ENCODE measurements at regions not wholly inside any gene's neighbourhood (a gene's known extent, or its start where the extent isn't known, plus 50 kb on each side); places are given as distances from the start of the nearest gene placed in this dataset.

DNA sequence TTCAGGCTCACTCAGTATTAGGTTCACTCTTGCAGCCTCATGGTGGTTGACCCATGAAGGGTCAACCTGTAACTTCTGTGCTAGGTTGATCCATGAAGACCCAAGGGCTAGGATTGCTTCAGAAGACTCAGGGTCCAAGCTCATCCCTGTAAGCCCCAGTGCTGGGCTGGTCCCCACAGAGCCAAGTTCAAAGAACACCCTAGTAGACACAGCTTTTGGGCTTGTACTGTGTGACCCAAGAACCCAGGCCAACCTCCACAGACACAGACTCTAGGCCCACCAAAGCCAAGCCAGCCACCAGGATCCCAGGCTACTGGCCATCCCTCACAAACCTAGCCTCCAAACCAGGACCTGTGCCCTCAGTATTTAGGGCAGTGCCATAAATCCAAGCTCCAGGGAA, 1020.6 kb downstream of the SLC16A7 start:
- intact Hi-C loops (cut with micrococcal nuclease), result no loop called here
- no peak overlapping the region for H3K4me3 Mint-ChIP-seq
- H3K4me1 Mint-ChIP-seq, result no peaks in the 10 kb centered on the region
- Histone ChIP-seq H3K79me2 (ENCODE audit: insufficient read depth, low read length) (no peaks in the 10 kb centered on the region), H3K9ac (ENCODE audit: insufficient read depth, low read length, poor library complexity, severe bottlenecking) (no peak overlapping the region), H2AFZ (ENCODE audit: insufficient read depth, low read depth, low read length, poor library complexity, severe bottlenecking) (no peak overlapping the region), H3K9me3 (replicated peaks in 1 of 2; ENCODE audit: control insufficient read depth in 1 of 2, insufficient read depth in 1 of 2, low read length in 2 of 2) (peaks cover 39 to 40% of the 10 kb centered on the region in 2 donors), H3K36me3 (replicated peaks in 1 of 2; ENCODE audit: control insufficient read depth in 1 of 2, insufficient read depth in 2 of 2, low read length in 2 of 2) (no peaks in the 10 kb centered on the region), H3K27ac (ENCODE audit: low read depth in 1 of 2, low read length in 2 of 2) (no peak overlapping the region), H3K4me2 (replicated peaks; ENCODE audit: extremely low read depth, low read length, poor library complexity, severe bottlenecking) (no peak overlapping the region), H3K4me1 (ENCODE audit: control insufficient read depth in 1 of 2, insufficient read depth in 2 of 2, low read length in 2 of 2) (no peaks in the 10 kb centered on the region), H4K20me1 (ENCODE audit: insufficient read depth, low read length) (no peaks in the 10 kb centered on the region), H3K27me3 (ENCODE audit: control insufficient read depth in 2 of 2, insufficient read depth in 2 of 2, low read length in 2 of 2) (no peaks in the 10 kb centered on the region), H3K4me3 (replicated peaks in 1 of 3; ENCODE audit: low read depth in 2 of 3, low read length in 3 of 3) (no peak overlapping the region)
- H3K27ac Mint-ChIP-seq, result no peak overlapping the region
- no peaks in the 10 kb centered on the region for H3K27me3 Mint-ChIP-seq (ENCODE audit: low read depth in 3 of 3)
- DNase-seq, result no peak
- TF ChIP-seq, protein P1, sequence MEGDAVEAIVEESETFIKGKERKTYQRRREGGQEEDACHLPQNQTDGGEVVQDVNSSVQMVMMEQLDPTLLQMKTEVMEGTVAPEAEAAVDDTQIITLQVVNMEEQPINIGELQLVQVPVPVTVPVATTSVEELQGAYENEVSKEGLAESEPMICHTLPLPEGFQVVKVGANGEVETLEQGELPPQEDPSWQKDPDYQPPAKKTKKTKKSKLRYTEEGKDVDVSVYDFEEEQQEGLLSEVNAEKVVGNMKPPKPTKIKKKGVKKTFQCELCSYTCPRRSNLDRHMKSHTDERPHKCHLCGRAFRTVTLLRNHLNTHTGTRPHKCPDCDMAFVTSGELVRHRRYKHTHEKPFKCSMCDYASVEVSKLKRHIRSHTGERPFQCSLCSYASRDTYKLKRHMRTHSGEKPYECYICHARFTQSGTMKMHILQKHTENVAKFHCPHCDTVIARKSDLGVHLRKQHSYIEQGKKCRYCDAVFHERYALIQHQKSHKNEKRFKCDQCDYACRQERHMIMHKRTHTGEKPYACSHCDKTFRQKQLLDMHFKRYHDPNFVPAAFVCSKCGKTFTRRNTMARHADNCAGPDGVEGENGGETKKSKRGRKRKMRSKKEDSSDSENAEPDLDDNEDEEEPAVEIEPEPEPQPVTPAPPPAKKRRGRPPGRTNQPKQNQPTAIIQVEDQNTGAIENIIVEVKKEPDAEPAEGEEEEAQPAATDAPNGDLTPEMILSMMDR (IDR thresholded peaks at IDR 0.05), result no peak
- peaks cover 18 to 44% (median 26%) of the 10 kb centered on the region in 7 donors for H3K9me3 Mint-ChIP-seq
- no peaks in the 10 kb centered on the region for H3K36me3 Mint-ChIP-seq

DNA sequence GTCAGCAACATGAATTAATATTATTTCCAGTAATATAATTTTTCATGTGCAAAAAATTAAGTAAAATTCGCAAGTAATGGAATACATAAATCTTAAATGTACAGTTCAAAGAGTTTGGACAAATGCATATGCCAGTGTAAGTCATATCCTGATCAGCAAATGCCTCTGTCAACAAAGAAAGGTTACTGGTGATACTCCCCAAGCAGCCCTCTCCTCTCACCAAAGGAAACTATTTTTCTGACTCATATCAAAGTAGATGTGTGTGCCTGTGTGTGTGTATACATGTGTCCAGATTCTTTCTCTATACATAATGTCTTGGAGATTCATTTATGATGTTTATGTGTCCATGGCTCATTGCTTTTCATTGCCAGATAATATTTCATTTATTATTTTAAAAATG, 1035.0 kb downstream of the SLC16A7 start:
- no peaks in the 10 kb centered on the region for H4K20me1 ChIP-seq (ENCODE audit: insufficient read depth, low read length)
- no peaks in the 10 kb centered on the region for H3K27me3 Mint-ChIP-seq (ENCODE audit: low read depth in 3 of 3)
- peaks cover 0 to 3% (median 2%) of the 10 kb centered on the region in 7 donors for H3K9me3 Mint-ChIP-seq
- H3K4me3 ChIP-seq (replicated peaks in 1 of 3; ENCODE audit: low read depth in 2 of 3, low read length in 3 of 3), result no peak overlapping the region
- no peaks in the 10 kb centered on the region for H3K4me1 Mint-ChIP-seq
- intact Hi-C loops (cut with micrococcal nuclease), result no loop called here
- no peaks in the 10 kb centered on the region for H3K27me3 ChIP-seq (ENCODE audit: control insufficient read depth in 2 of 2, insufficient read depth in 2 of 2, low read length in 2 of 2)
- H3K27ac Mint-ChIP-seq, result no peak overlapping the region
- H3K79me2 ChIP-seq (ENCODE audit: insufficient read depth, low read length), result no peaks in the 10 kb centered on the region
- H3K36me3 Mint-ChIP-seq, result no peaks in the 10 kb centered on the region
- DNase-seq, result no peak
- H3K9ac ChIP-seq (ENCODE audit: insufficient read depth, low read length, poor library complexity, severe bottlenecking), result no peak overlapping the region
- H2AFZ ChIP-seq (ENCODE audit: insufficient read depth, low read depth, low read length, poor library complexity, severe bottlenecking), result no peak overlapping the region
- H3K9me3 ChIP-seq (replicated peaks in 1 of 2; ENCODE audit: control insufficient read depth in 1 of 2, insufficient read depth in 1 of 2, low read length in 2 of 2), result no peaks in the 10 kb centered on the region
- TF ChIP-seq, protein P1 (IDR thresholded peaks at IDR 0.05), result no peak
- no peak overlapping the region for H3K4me2 ChIP-seq (replicated peaks; ENCODE audit: extremely low read depth, low read length, poor library complexity, severe bottlenecking)
- no CpG with 5 or more reads among the region's 1 CpG for WGBS (ENCODE audit: insufficient coverage)
- no peaks in the 10 kb centered on the region for H3K4me1 ChIP-seq (ENCODE audit: control insufficient read depth in 1 of 2, insufficient read depth in 2 of 2, low read length in 2 of 2)
- H3K27ac ChIP-seq (ENCODE audit: low read depth in 1 of 2, low read length in 2 of 2), result no peak overlapping the region
- no peaks in the 10 kb centered on the region for H3K36me3 ChIP-seq (replicated peaks in 1 of 2; ENCODE audit: control insufficient read depth in 1 of 2, insufficient read depth in 2 of 2, low read length in 2 of 2)
- no peak overlapping the region for H3K4me3 Mint-ChIP-seq

Data from CD14-positive monocyte (primary cell).